ENCODE measurements at regions not wholly inside any gene's neighbourhood (a gene's known extent, or its start where the extent isn't known, plus 50 kb on each side); places are given as distances from the start of the nearest gene placed in this dataset.

DNA sequence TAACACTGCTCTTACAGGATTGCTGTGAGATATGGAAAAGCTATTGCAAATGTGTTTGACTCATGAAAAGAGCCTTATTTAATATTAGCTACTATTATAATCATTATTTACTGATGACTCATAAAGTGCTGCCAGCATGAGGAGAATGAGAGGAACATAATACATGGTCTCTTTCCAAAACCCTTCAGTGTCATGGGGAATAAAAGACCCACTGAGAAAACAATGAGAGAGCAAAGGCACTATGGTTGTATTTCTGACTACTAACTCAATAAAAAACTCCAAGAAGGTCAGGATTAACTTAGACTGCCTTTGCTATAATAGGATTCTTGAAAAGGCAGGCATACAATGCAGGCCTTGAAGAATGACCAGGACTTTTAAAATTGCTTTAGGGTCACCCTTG lies 633.5 kb downstream of the DTWD2 start:
- no peak for DNase-seq
- Mint-ChIP-seq H3K9me3 (ENCODE audit: low read depth, unreplicated experiment) (peaks cover 17% of the 10 kb centered on the region), H3K4me3 (ENCODE audit: low read depth, unreplicated experiment) (no peak overlapping the region), H3K27me3 (ENCODE audit: unreplicated experiment) (no peaks in the 10 kb centered on the region), H3K36me3 (ENCODE audit: insufficient read depth, unreplicated experiment) (no peaks in the 10 kb centered on the region), H3K4me1 (ENCODE audit: low read depth, unreplicated experiment) (no peaks in the 10 kb centered on the region), H3K27ac (ENCODE audit: unreplicated experiment) (no peak overlapping the region)
- CTCF ChIA-PET = no interaction called here
- intact Hi-C loops (cut with micrococcal nuclease; ENCODE audit: unreplicated experiment) = no loop called here
- TF ChIP-seq CTCF (IDR thresholded peaks at IDR 0.05; ENCODE audit: unreplicated experiment) = no peak
- no TSS peak for BruUV-seq (replicated peaks)

GRCh38 chr5:118353970-118354369 lies 634.4 kb downstream of the DTWD2 start:
- CTCF ChIA-PET = no interaction called here
- no TSS peak for BruUV-seq (replicated peaks)
- H3K9me3 Mint-ChIP-seq (ENCODE audit: low read depth, unreplicated experiment) = peaks cover 14% of the 10 kb centered on the region
- no peak for DNase-seq
- intact Hi-C loops (cut with micrococcal nuclease; ENCODE audit: unreplicated experiment) = no loop called here
- H3K27me3 Mint-ChIP-seq (ENCODE audit: unreplicated experiment) = no peaks in the 10 kb centered on the region
- no peak overlapping the region for H3K27ac Mint-ChIP-seq (ENCODE audit: unreplicated experiment)
- H3K4me1 Mint-ChIP-seq (ENCODE audit: low read depth, unreplicated experiment) = no peaks in the 10 kb centered on the region
- no peak for TF ChIP-seq CTCF (IDR thresholded peaks at IDR 0.05; ENCODE audit: unreplicated experiment)
- no peak overlapping the region for H3K4me3 Mint-ChIP-seq (ENCODE audit: low read depth, unreplicated experiment)
- no peaks in the 10 kb centered on the region for H3K36me3 Mint-ChIP-seq (ENCODE audit: insufficient read depth, unreplicated experiment)

DNA sequence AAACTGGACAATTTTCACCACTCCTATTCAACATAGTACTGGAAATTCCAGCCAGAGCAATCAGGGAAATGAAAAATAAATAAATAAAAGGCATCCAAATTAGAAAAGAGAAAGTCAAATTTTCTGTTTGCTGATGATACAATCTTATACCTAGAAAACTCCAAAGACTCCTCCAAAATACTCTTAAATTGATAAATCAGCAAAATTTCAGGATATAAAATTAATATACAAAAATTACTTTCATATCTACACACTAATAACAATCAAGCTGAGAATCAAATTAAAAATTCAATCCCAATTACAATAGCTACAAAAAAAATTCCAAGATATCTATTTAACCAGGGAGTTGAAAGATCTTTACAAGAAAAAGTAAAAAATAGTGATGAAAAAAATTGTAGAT lies 651.9 kb downstream of the DTWD2 start:
- Mint-ChIP-seq H3K36me3 (ENCODE audit: insufficient read depth, unreplicated experiment) (no peaks in the 10 kb centered on the region), H3K9me3 (ENCODE audit: low read depth, unreplicated experiment) (peaks cover 20% of the 10 kb centered on the region), H3K27ac (ENCODE audit: unreplicated experiment) (no peak overlapping the region), H3K4me3 (ENCODE audit: low read depth, unreplicated experiment) (no peak overlapping the region), H3K4me1 (ENCODE audit: low read depth, unreplicated experiment) (no peaks in the 10 kb centered on the region), H3K27me3 (ENCODE audit: unreplicated experiment) (no peaks in the 10 kb centered on the region)
- no TSS peak for BruUV-seq (replicated peaks)
- CTCF ChIA-PET = no interaction called here
- TF ChIP-seq CTCF (IDR thresholded peaks at IDR 0.05; ENCODE audit: unreplicated experiment) = no peak
- intact Hi-C loops (cut with micrococcal nuclease; ENCODE audit: unreplicated experiment) = no loop called here
- DNase-seq = no peak

DNA sequence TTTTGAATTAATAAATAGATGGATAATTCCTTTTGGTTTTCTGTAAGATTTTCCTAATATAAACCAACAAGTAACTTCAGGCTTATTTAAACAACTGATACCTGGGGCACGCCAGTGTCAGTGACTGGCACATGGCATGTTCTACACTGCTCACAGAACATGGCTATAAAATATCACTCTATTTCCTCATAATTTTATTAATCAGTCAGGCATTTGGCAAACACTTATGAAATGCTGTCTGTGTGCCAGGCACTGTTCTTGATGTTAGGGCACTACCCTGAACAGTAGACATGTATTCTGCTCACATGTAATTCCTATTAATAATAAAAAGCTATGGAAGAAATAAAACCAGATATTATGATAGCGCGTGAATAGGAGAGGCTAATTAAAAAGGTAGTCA lies 661.0 kb downstream of the DTWD2 start:
- CTCF ChIA-PET = no interaction called here
- no peak for TF ChIP-seq CTCF (IDR thresholded peaks at IDR 0.05; ENCODE audit: unreplicated experiment)
- DNase-seq = no peak
- Mint-ChIP-seq H3K27me3 (ENCODE audit: unreplicated experiment) (no peaks in the 10 kb centered on the region), H3K4me3 (ENCODE audit: low read depth, unreplicated experiment) (no peak overlapping the region), H3K4me1 (ENCODE audit: low read depth, unreplicated experiment) (no peaks in the 10 kb centered on the region), H3K27ac (ENCODE audit: unreplicated experiment) (no peak overlapping the region), H3K9me3 (ENCODE audit: low read depth, unreplicated experiment) (peaks cover 21% of the 10 kb centered on the region), H3K36me3 (ENCODE audit: insufficient read depth, unreplicated experiment) (no peaks in the 10 kb centered on the region)
- intact Hi-C loops (cut with micrococcal nuclease; ENCODE audit: unreplicated experiment) = no loop called here
- no TSS peak for BruUV-seq (replicated peaks)
